ENCODE measurements at regions not wholly inside any gene's neighbourhood (a gene's known extent, or its start where the extent isn't known, plus 50 kb on each side); places are given as distances from the start of the nearest gene placed in this dataset.

- Histone ChIP-seq H2AFZ (ENCODE audit: low read length) (no peak overlapping the region), H3K27me3 (ENCODE audit: control insufficient read depth in 1 of 2, insufficient read depth in 2 of 2, low read length in 2 of 2) (peaks cover 0 to 2% of the 10 kb centered on the region in 2 experiments; a peak in 1 of 5 replicates), H4K20me1 (ENCODE audit: insufficient read depth, low read length) (0 out of 2 replicates have a peak, but pooled peaks cover under 1% of the 10 kb centered on the region), H3K4me3 (replicated peaks in 1 of 3; ENCODE audit: insufficient read depth in 1 of 3, low read depth in 2 of 3, low read length in 3 of 3) (no peak overlapping the region), H3K4me2 (ENCODE audit: low read depth, low read length) (no peak overlapping the region), H3K9me3 (ENCODE audit: low read length) (no peaks in the 10 kb centered on the region), H3K79me2 (ENCODE audit: insufficient read depth, low read length) (no peaks in the 10 kb centered on the region), H3K36me3 (replicated peaks in 1 of 2; ENCODE audit: control insufficient read depth in 1 of 2, insufficient read depth in 2 of 2, low read length in 2 of 2) (no peaks in the 10 kb centered on the region), H3K9ac (ENCODE audit: insufficient read depth, low read depth, low read length) (no peak overlapping the region), H3K4me1 (ENCODE audit: insufficient read depth, low read length) (no peaks in the 10 kb centered on the region), H3K27ac (ENCODE audit: extremely low read length, insufficient read depth, low read length) (no peak overlapping the region)
- DNase-seq (ENCODE audit: low spot score) (no peak), ATAC-seq (no peak), FAIRE-seq (no peak)
- 4% methylated on average over 3 of the region's 8 CpGs for WGBS (ENCODE audit: low lambda C conversion rate)
- POLR2A ChIA-PET = no interaction called here
- TF ChIP-seq RCOR2 (CRISPR knock-in tag; IDR thresholded peaks at IDR 0.05) (no peak), DR1 (CRISPR knock-in tag; IDR thresholded peaks at IDR 0.05) (no peak), TFDP1 (CRISPR knock-in tag; IDR thresholded peaks at IDR 0.05; ENCODE audit: borderline replicate concordance) (no peak), ZNF772 (CRISPR knock-in tag; IDR thresholded peaks at IDR 0.05) (no peak), ZNF766 (CRISPR knock-in tag; IDR thresholded peaks at IDR 0.05; ENCODE audit: borderline replicate concordance) (no peak), POLR2G (IDR thresholded peaks at IDR 0.05; ENCODE audit: low read depth, low read length) (no peak)
- TF ChIP-seq, protein P1, sequence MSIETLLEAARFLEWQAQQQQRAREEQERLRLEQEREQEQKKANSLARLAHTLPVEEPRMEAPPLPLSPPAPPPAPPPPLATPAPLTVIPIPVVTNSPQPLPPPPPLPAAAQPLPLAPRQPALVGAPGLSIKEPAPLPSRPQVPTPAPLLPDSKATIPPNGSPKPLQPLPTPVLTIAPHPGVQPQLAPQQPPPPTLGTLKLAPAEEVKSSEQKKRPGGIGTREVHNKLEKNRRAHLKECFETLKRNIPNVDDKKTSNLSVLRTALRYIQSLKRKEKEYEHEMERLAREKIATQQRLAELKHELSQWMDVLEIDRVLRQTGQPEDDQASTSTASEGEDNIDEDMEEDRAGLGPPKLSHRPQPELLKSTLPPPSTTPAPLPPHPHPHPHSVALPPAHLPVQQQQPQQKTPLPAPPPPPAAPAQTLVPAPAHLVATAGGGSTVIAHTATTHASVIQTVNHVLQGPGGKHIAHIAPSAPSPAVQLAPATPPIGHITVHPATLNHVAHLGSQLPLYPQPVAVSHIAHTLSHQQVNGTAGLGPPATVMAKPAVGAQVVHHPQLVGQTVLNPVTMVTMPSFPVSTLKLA (IDR thresholded peaks at IDR 0.05) = peak; percentile 15; the same call in 1 of the 2 replicates
- BruUV-seq (replicated peaks) = no TSS peak
- in situ Hi-C loops (cut with HindIII; ENCODE audit: extremely low pct_ligation_motif_present, low pct_unique_long_range_greater_than_20kb) (no loop called here), intact Hi-C loops (cut with micrococcal nuclease; ENCODE audit: unreplicated experiment) (no loop called here)
- CTCF ChIA-PET (ENCODE audit: low intra/inter-chr PET ratio, low total read pairs) = no interaction called here
Observed at GRCh38 chr1:29757866-29758780, 521.8 kb downstream of the PTPRU start.
